ENCODE measurements at regions not wholly inside any gene's neighbourhood (a gene's known extent, or its start where the extent isn't known, plus 50 kb on each side); places are given as distances from the start of the nearest gene placed in this dataset.

GRCh38 chr13:50280441-50280937 is 265.2 kb downstream of the KCNRG start:
- TF ChIP-seq, protein P1, sequence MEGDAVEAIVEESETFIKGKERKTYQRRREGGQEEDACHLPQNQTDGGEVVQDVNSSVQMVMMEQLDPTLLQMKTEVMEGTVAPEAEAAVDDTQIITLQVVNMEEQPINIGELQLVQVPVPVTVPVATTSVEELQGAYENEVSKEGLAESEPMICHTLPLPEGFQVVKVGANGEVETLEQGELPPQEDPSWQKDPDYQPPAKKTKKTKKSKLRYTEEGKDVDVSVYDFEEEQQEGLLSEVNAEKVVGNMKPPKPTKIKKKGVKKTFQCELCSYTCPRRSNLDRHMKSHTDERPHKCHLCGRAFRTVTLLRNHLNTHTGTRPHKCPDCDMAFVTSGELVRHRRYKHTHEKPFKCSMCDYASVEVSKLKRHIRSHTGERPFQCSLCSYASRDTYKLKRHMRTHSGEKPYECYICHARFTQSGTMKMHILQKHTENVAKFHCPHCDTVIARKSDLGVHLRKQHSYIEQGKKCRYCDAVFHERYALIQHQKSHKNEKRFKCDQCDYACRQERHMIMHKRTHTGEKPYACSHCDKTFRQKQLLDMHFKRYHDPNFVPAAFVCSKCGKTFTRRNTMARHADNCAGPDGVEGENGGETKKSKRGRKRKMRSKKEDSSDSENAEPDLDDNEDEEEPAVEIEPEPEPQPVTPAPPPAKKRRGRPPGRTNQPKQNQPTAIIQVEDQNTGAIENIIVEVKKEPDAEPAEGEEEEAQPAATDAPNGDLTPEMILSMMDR (IDR thresholded peaks at IDR 0.05; ENCODE audit: low read depth, low read length), result no peak
- TF ChIP-seq POLR2A (IDR thresholded peaks at IDR 0.05; ENCODE audit: extremely low read depth, insufficient read length) (no peak), MAX (IDR thresholded peaks at IDR 0.05; ENCODE audit: low read depth, low read length) (no peak)
